ENCODE measurements at regions not wholly inside any gene's neighbourhood (a gene's known extent, or its start where the extent isn't known, plus 50 kb on each side); places are given as distances from the start of the nearest gene placed in this dataset.
"Not testable (repeated sequence)": the region's sequence is repeated elsewhere in the genome, so short reads cannot be mapped to it uniquely, and the experiment has no call there.

GRCh38 chr13:52324831-52325230, 81.1 kb downstream of the THSD1 start:
- H3K4me3 ChIP-seq (ENCODE audit: low read length); H3K27ac Mint-ChIP-seq; H3K9me3 ChIP-seq (ENCODE audit: control insufficient read depth in 1 of 2, insufficient read depth in 1 of 2, low read length in 2 of 2); H3K4me1 ChIP-seq (ENCODE audit: insufficient read depth, low read length); H3K36me3 ChIP-seq (ENCODE audit: insufficient read depth, low read length); H3K27me3 Mint-ChIP-seq; intact Hi-C loops (cut with DNase I, micrococcal nuclease); CTCF ChIA-PET; H3K36me3 Mint-ChIP-seq (ENCODE audit: low read depth); H3K9me3 Mint-ChIP-seq; H3K4me1 Mint-ChIP-seq (ENCODE audit: low read depth); POLR2A ChIA-PET; H3K4me3 Mint-ChIP-seq; H3K27ac ChIP-seq (ENCODE audit: low read depth in 1 of 2, low read length in 2 of 2); ATAC-seq (ENCODE audit: poor library complexity); H3K27me3 ChIP-seq (ENCODE audit: control insufficient read depth in 1 of 2, insufficient read depth in 2 of 2, low read length in 2 of 2): not testable (repeated sequence)
- DNase-seq: peak in 1 of 14 experiments; percentile 2

- DNase-seq: no peak
- no peak for ATAC-seq (ENCODE audit: poor library complexity)
- intact Hi-C loops (cut with DNase I, micrococcal nuclease): no loop called here
- no peaks in the 10 kb centered on the region for H3K9me3 ChIP-seq (ENCODE audit: control insufficient read depth in 1 of 2, insufficient read depth in 1 of 2, low read length in 2 of 2)
- H3K4me1 Mint-ChIP-seq (ENCODE audit: low read depth): no peaks in the 10 kb centered on the region
- no peak overlapping the region for H3K4me3 ChIP-seq (ENCODE audit: low read length)
- no peak overlapping the region for H3K4me3 Mint-ChIP-seq
- no peaks in the 10 kb centered on the region for H3K36me3 ChIP-seq (ENCODE audit: insufficient read depth, low read length)
- H3K36me3 Mint-ChIP-seq (ENCODE audit: low read depth): no peaks in the 10 kb centered on the region
- H3K27ac Mint-ChIP-seq: no peak overlapping the region
- no peak for TF ChIP-seq CTCF (IDR thresholded peaks at IDR 0.05)
- ChIA-PET POLR2A (no interaction called here), CTCF (no interaction called here)
- H3K27me3 Mint-ChIP-seq: peaks cover 37% of the 10 kb centered on the region
- H3K27me3 ChIP-seq (ENCODE audit: control insufficient read depth in 1 of 2, insufficient read depth in 2 of 2, low read length in 2 of 2): peaks cover 0 to under 1% of the 10 kb centered on the region in 2 experiments
- no peaks in the 10 kb centered on the region for H3K9me3 Mint-ChIP-seq
- H3K27ac ChIP-seq (ENCODE audit: low read depth in 1 of 2, low read length in 2 of 2): no peak overlapping the region
- no peaks in the 10 kb centered on the region for H3K4me1 ChIP-seq (ENCODE audit: insufficient read depth, low read length)
Measured at GRCh38 chr13:52319876-52320275, 86.1 kb downstream of the THSD1 start.

GRCh38 chr13:52309833-52310232, 96.1 kb downstream of the THSD1 start:
- POLR2A ChIA-PET; H3K4me1 ChIP-seq (ENCODE audit: insufficient read depth, low read length); H3K27ac Mint-ChIP-seq; H3K9me3 ChIP-seq (ENCODE audit: control insufficient read depth in 1 of 2, insufficient read depth in 1 of 2, low read length in 2 of 2); H3K36me3 Mint-ChIP-seq (ENCODE audit: low read depth); H3K27me3 ChIP-seq (ENCODE audit: control insufficient read depth in 1 of 2, insufficient read depth in 2 of 2, low read length in 2 of 2); H3K36me3 ChIP-seq (ENCODE audit: insufficient read depth, low read length); CTCF ChIA-PET; H3K4me3 ChIP-seq (ENCODE audit: low read length); H3K4me3 Mint-ChIP-seq; ATAC-seq (ENCODE audit: poor library complexity); H3K4me1 Mint-ChIP-seq (ENCODE audit: low read depth); DNase-seq; intact Hi-C loops (cut with DNase I, micrococcal nuclease); H3K9me3 Mint-ChIP-seq; H3K27ac ChIP-seq (ENCODE audit: low read depth in 1 of 2, low read length in 2 of 2): not testable (repeated sequence)
- H3K27me3 Mint-ChIP-seq: peaks cover 13% of the 10 kb centered on the region

- H3K9me3 ChIP-seq (ENCODE audit: control insufficient read depth in 1 of 2, insufficient read depth in 1 of 2, low read length in 2 of 2); POLR2A ChIA-PET; H3K27me3 ChIP-seq (ENCODE audit: control insufficient read depth in 1 of 2, insufficient read depth in 2 of 2, low read length in 2 of 2); ATAC-seq (ENCODE audit: poor library complexity); H3K4me1 Mint-ChIP-seq (ENCODE audit: low read depth); H3K9me3 Mint-ChIP-seq; H3K27ac ChIP-seq (ENCODE audit: low read depth in 1 of 2, low read length in 2 of 2); H3K4me3 ChIP-seq (ENCODE audit: low read length); H3K36me3 ChIP-seq (ENCODE audit: insufficient read depth, low read length); H3K27ac Mint-ChIP-seq; DNase-seq; H3K4me3 Mint-ChIP-seq; H3K36me3 Mint-ChIP-seq (ENCODE audit: low read depth); H3K4me1 ChIP-seq (ENCODE audit: insufficient read depth, low read length); intact Hi-C loops (cut with DNase I, micrococcal nuclease); CTCF ChIA-PET; H3K27me3 Mint-ChIP-seq: not testable (repeated sequence)
Measured at GRCh38 chr13:52306336-52306735, 99.6 kb downstream of the THSD1 start.

GRCh38 chr13:52303098-52303497, 102.9 kb downstream of the THSD1 start:
- not testable (repeated sequence) for H3K27me3 Mint-ChIP-seq

GRCh38 chr13:52302688-52303087, 103.3 kb downstream of the THSD1 start:
- H3K27me3 ChIP-seq (ENCODE audit: control insufficient read depth in 1 of 2, insufficient read depth in 2 of 2, low read length in 2 of 2); H3K27ac Mint-ChIP-seq; H3K27me3 Mint-ChIP-seq; H3K4me1 Mint-ChIP-seq (ENCODE audit: low read depth); DNase-seq; H3K36me3 Mint-ChIP-seq (ENCODE audit: low read depth); H3K4me3 Mint-ChIP-seq; H3K4me3 ChIP-seq (ENCODE audit: low read length); H3K9me3 Mint-ChIP-seq; ATAC-seq (ENCODE audit: poor library complexity); H3K4me1 ChIP-seq (ENCODE audit: insufficient read depth, low read length); H3K9me3 ChIP-seq (ENCODE audit: control insufficient read depth in 1 of 2, insufficient read depth in 1 of 2, low read length in 2 of 2); POLR2A ChIA-PET; CTCF ChIA-PET; H3K36me3 ChIP-seq (ENCODE audit: insufficient read depth, low read length); intact Hi-C loops (cut with DNase I, micrococcal nuclease); H3K27ac ChIP-seq (ENCODE audit: low read depth in 1 of 2, low read length in 2 of 2): not testable (repeated sequence)

More at GRCh38 chr13:52303098-52303497, 102.9 kb downstream of the THSD1 start:
- POLR2A ChIA-PET; H3K4me1 ChIP-seq (ENCODE audit: insufficient read depth, low read length); intact Hi-C loops (cut with DNase I, micrococcal nuclease); H3K9me3 Mint-ChIP-seq; H3K36me3 ChIP-seq (ENCODE audit: insufficient read depth, low read length); H3K4me3 ChIP-seq (ENCODE audit: low read length); CTCF ChIA-PET; H3K27ac Mint-ChIP-seq; H3K27ac ChIP-seq (ENCODE audit: low read depth in 1 of 2, low read length in 2 of 2); H3K9me3 ChIP-seq (ENCODE audit: control insufficient read depth in 1 of 2, insufficient read depth in 1 of 2, low read length in 2 of 2); H3K36me3 Mint-ChIP-seq (ENCODE audit: low read depth); H3K27me3 ChIP-seq (ENCODE audit: control insufficient read depth in 1 of 2, insufficient read depth in 2 of 2, low read length in 2 of 2); H3K4me1 Mint-ChIP-seq (ENCODE audit: low read depth); DNase-seq; ATAC-seq (ENCODE audit: poor library complexity); H3K4me3 Mint-ChIP-seq: not testable (repeated sequence)

- H3K36me3 ChIP-seq (ENCODE audit: insufficient read depth, low read length); H3K4me1 Mint-ChIP-seq (ENCODE audit: low read depth); H3K27me3 ChIP-seq (ENCODE audit: control insufficient read depth in 1 of 2, insufficient read depth in 2 of 2, low read length in 2 of 2); H3K36me3 Mint-ChIP-seq (ENCODE audit: low read depth); H3K4me3 ChIP-seq (ENCODE audit: low read length); DNase-seq; H3K27ac ChIP-seq (ENCODE audit: low read depth in 1 of 2, low read length in 2 of 2); POLR2A ChIA-PET; H3K9me3 Mint-ChIP-seq; ATAC-seq (ENCODE audit: poor library complexity); CTCF ChIA-PET; intact Hi-C loops (cut with DNase I, micrococcal nuclease); H3K27me3 Mint-ChIP-seq; H3K27ac Mint-ChIP-seq; H3K4me3 Mint-ChIP-seq; H3K4me1 ChIP-seq (ENCODE audit: insufficient read depth, low read length); H3K9me3 ChIP-seq (ENCODE audit: control insufficient read depth in 1 of 2, insufficient read depth in 1 of 2, low read length in 2 of 2): not testable (repeated sequence)
Measured at GRCh38 chr13:52301810-52302400, 104.1 kb downstream of the THSD1 start.
